Prostate gland (tissue), 2 donors: ENCODE measurements at regions not wholly inside any gene's neighbourhood (a gene's known extent, or its start where the extent isn't known, plus 50 kb on each side); places are given as distances from the start of the nearest gene placed in this dataset.

Experiments used
- POLR2A ChIP-seq: fragments of 450-650 bp; IDR thresholded peaks from one replicate; pipeline ENCODE4 v1.6.1; 2016; ENCODE audit warnings: antibody characterized with exemption, mild to moderate bottlenecking
- TF ChIP-seq, protein P1 (sequence below), 4 experiments: fragments of 200-600 bp in 2 of 4; fragments of 450-650 bp in 2 of 4; sonication (generic) in 2 of 4; IDR thresholded peaks; 1 replicate in 3 of 4; 2 replicates in 1 of 4; pipeline ENCODE4 v1.5.1; 2016 to 2019; ENCODE audit warnings: antibody characterized with exemption in 4 of 4, mild to moderate bottlenecking in 2 of 4, moderate library complexity in 2 of 4

GRCh38 chr3:18716821-18717220 is 291.7 kb upstream of the SATB1 start:
- TF ChIP-seq, protein P1, sequence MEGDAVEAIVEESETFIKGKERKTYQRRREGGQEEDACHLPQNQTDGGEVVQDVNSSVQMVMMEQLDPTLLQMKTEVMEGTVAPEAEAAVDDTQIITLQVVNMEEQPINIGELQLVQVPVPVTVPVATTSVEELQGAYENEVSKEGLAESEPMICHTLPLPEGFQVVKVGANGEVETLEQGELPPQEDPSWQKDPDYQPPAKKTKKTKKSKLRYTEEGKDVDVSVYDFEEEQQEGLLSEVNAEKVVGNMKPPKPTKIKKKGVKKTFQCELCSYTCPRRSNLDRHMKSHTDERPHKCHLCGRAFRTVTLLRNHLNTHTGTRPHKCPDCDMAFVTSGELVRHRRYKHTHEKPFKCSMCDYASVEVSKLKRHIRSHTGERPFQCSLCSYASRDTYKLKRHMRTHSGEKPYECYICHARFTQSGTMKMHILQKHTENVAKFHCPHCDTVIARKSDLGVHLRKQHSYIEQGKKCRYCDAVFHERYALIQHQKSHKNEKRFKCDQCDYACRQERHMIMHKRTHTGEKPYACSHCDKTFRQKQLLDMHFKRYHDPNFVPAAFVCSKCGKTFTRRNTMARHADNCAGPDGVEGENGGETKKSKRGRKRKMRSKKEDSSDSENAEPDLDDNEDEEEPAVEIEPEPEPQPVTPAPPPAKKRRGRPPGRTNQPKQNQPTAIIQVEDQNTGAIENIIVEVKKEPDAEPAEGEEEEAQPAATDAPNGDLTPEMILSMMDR (IDR thresholded peaks at IDR 0.05) = no peak
- no peak for TF ChIP-seq POLR2A
